SK-N-SH (cell line): ENCODE measurements at regions not wholly inside any gene's neighbourhood (a gene's known extent, or its start where the extent isn't known, plus 50 kb on each side); places are given as distances from the start of the nearest gene placed in this dataset.

Experiments
- CTCF ChIA-PET: fragments of 300-600, 350-600 bp; formaldehyde crosslinking; extraction: SDS; loops from one replicate; lab custom pipeline; 2021; lab: Yijun Ruan, JAX
- POLR2A ChIA-PET: fragments of 350-600 bp; sonication (Branson Sonifier 250); formaldehyde crosslinking; extraction: SDS; loops from one replicate; lab custom pipeline; 2020; ENCODE audit warnings: antibody characterized with exemption, inconsistent platforms; lab: Yijun Ruan, JAX
- DNase-seq: peaks from one replicate; pipeline ENCODE4 v3.0.0; 2012
- H2AFZ ChIP-seq: fragments of 200-600 bp; sonication (generic); 2 replicates; pipeline ENCODE4 v1.8.1; 2016; ENCODE audit warnings: antibody characterized with exemption, mild to moderate bottlenecking, low read depth
- H3F3A ChIP-seq: fragments of 200-600 bp; sonication (generic); replicated peaks from 2 replicates; pipeline ENCODE3; 2016; ENCODE audit warnings: antibody characterized with exemption, mild to moderate bottlenecking; ENCODE audit not compliant: insufficient read depth
- H3K27ac ChIP-seq, 2 experiments: fragments of 200-500 bp in 1 of 2; fragments of 200-600 bp in 1 of 2; sonication (Bioruptor generic) in 1 of 2; sonication (generic), shearing (Covaris generic) in 1 of 2; 2 replicates each; pipeline versions ENCODE4 v1.5.1 to v1.6.1; 2014 to 2016; ENCODE audit warnings: low read depth in 2 of 2, inconsistent platforms in 1 of 2, low read length in 1 of 2, mild to moderate bottlenecking in 1 of 2, mixed read lengths in 1 of 2
- H3K27me3 ChIP-seq: fragments of 200-600 bp; sonication (generic), shearing (Covaris generic); 2 replicates; pipeline ENCODE4 v1.6.1; 2016; ENCODE audit warnings: mixed run types; ENCODE audit not compliant: insufficient read depth
- H3K36me3 ChIP-seq, 2 experiments: fragments of 200-500 bp in 1 of 2; fragments of 200-600 bp in 1 of 2; sonication (Bioruptor generic) in 1 of 2; sonication (generic) in 1 of 2; replicated peaks in 1 of 2; 2 replicates each; pipeline versions ENCODE3 to v1.5.1; 2014 to 2016; ENCODE audit warnings: low read length in 1 of 2, mild to moderate bottlenecking in 1 of 2; ENCODE audit not compliant: insufficient read depth in 2 of 2, control insufficient read depth in 1 of 2
- H3K4me1 ChIP-seq, 2 experiments: fragments of 200-500 bp in 1 of 2; fragments of 200-600 bp in 1 of 2; sonication (Bioruptor generic) in 1 of 2; sonication (generic), shearing (Covaris generic) in 1 of 2; 2 replicates each; pipeline versions ENCODE4 v1.5.1 to v1.6.1; 2014 to 2016; ENCODE audit warnings: low read depth in 1 of 2, low read length in 1 of 2, mixed run types in 1 of 2; ENCODE audit not compliant: insufficient read depth in 2 of 2, control insufficient read depth in 1 of 2
- H3K4me2 ChIP-seq: fragments of 200-600 bp; sonication (generic), shearing (Covaris generic); 2 replicates; pipeline ENCODE4 v1.6.1; 2017; ENCODE audit warnings: mixed run types
- H3K4me3 ChIP-seq, 2 experiments: fragments of 200-500 bp in 1 of 2; fragments of 200-600 bp in 1 of 2; sonication (Bioruptor generic) in 1 of 2; sonication (generic), shearing (Covaris generic) in 1 of 2; 2 replicates each; pipeline versions ENCODE4 v1.5.1 to v1.8.1; 2014 to 2016; ENCODE audit warnings: low read depth in 2 of 2, inconsistent platforms in 1 of 2, low read length in 1 of 2, mild to moderate bottlenecking in 1 of 2, mixed read lengths in 1 of 2, moderate library complexity in 1 of 2
- H3K79me2 ChIP-seq: fragments of 200-600 bp; sonication (generic); 2 replicates; pipeline ENCODE4 v1.8.1; 2017; ENCODE audit warnings: mild to moderate bottlenecking; ENCODE audit not compliant: insufficient read depth
- H3K9ac ChIP-seq: fragments of 200-600 bp; sonication (generic); 2 replicates; pipeline ENCODE4 v1.6.1; 2017; ENCODE audit warnings: mixed run types
- H3K9me2 ChIP-seq: fragments of 200-600 bp; sonication (generic); 2 replicates; pipeline ENCODE4 v1.6.1; 2017; ENCODE audit warnings: mixed run types
- H3K9me3 ChIP-seq: fragments of 200-600 bp; sonication (generic); 2 replicates; pipeline ENCODE4 v1.6.1; 2017; ENCODE audit warnings: mixed run types, mild to moderate bottlenecking, moderate library complexity
- H4K20me1 ChIP-seq: fragments of 200-600 bp; sonication (generic); 2 replicates; pipeline ENCODE4 v1.6.1; 2017; ENCODE audit warnings: mild to moderate bottlenecking, mixed run types; ENCODE audit not compliant: insufficient read depth
- CHD2 ChIP-seq: fragments of 150-350 bp; IDR thresholded peaks from 2 replicates; pipeline ENCODE4 v1.6.1; 2018; ENCODE audit warnings: low read length; ENCODE audit not compliant: partially characterized antibody
- ELF1 ChIP-seq: IDR thresholded peaks from 2 replicates; pipeline ENCODE4 v1.4.0; 2012
- EP300 ChIP-seq, 2 experiments: IDR thresholded peaks; 2 replicates each; pipeline versions ENCODE4 v1.4.0 to v1.6.1; 2012; ENCODE audit warnings: borderline replicate concordance in 1 of 2, low read depth in 1 of 2, low read length in 1 of 2
- EZH2phosphoT487 ChIP-seq: fragments of 200-600 bp; sonication (generic); IDR thresholded peaks from 2 replicates; pipeline ENCODE4 v1.6.1; 2017; ENCODE audit warnings: low read depth, mixed run types, mild to moderate bottlenecking, antibody characterized with exemption, moderate library complexity, borderline replicate concordance
- FOXM1 ChIP-seq: IDR thresholded peaks from 2 replicates; pipeline ENCODE4 v1.4.0; 2012; ENCODE audit warnings: low read depth, mild to moderate bottlenecking
- JUND ChIP-seq: IDR thresholded peaks from 2 replicates; pipeline ENCODE4 v1.4.0; 2012
- NFIC ChIP-seq: IDR thresholded peaks from 2 replicates; pipeline ENCODE4 v1.4.0; 2012; ENCODE audit warnings: borderline replicate concordance
- NRF1 ChIP-seq: IDR thresholded peaks from 2 replicates; pipeline ENCODE4 v1.6.1; 2012; ENCODE audit warnings: low read depth, mild to moderate bottlenecking, low read length
- RFX5 ChIP-seq: IDR thresholded peaks from 2 replicates; pipeline ENCODE4 v1.6.1; 2012; ENCODE audit warnings: mild to moderate bottlenecking, improper control_type of control experiment, low read length
- SIN3A ChIP-seq: IDR thresholded peaks from 2 replicates; pipeline ENCODE4 v1.6.1; 2012; ENCODE audit warnings: low read depth, mild to moderate bottlenecking, low read length, moderate library complexity, borderline replicate concordance
- SMC3 ChIP-seq: IDR thresholded peaks from 2 replicates; pipeline ENCODE4 v1.6.1; 2012; ENCODE audit warnings: low read depth, low read length, improper control_type of control experiment
- TEAD4 ChIP-seq: IDR thresholded peaks from 2 replicates; pipeline ENCODE4 v1.4.0; 2012; ENCODE audit warnings: mild to moderate bottlenecking, borderline replicate concordance; ENCODE audit not compliant: insufficient read depth
- YY1 ChIP-seq: IDR thresholded peaks from 2 replicates; pipeline ENCODE4 v1.4.0; 2012; ENCODE audit warnings: low read depth, mild to moderate bottlenecking
- WGBS: methylation state at CpG from one replicate; pipeline ENCODE4 v1.1.6; 2017; ENCODE audit warnings: low lambda C conversion rate; 5-methylcytosine and 5-hydroxymethylcytosine counted together
- TF ChIP-seq, protein P1 (sequence below): IDR thresholded peaks from 2 replicates; pipeline ENCODE4 v1.4.0; 2012; ENCODE audit warnings: low read depth, borderline replicate concordance
- TF ChIP-seq, protein P2 (sequence below): fragments of 150-350 bp; IDR thresholded peaks from 2 replicates; pipeline ENCODE4 v1.6.1; 2016; ENCODE audit warnings: mild to moderate bottlenecking, low read depth, low read length
- TF ChIP-seq, protein P3 (sequence below): IDR thresholded peaks from 2 replicates; pipeline ENCODE4 v1.4.0; 2012; ENCODE audit warnings: low read depth, borderline replicate concordance

DNA sequence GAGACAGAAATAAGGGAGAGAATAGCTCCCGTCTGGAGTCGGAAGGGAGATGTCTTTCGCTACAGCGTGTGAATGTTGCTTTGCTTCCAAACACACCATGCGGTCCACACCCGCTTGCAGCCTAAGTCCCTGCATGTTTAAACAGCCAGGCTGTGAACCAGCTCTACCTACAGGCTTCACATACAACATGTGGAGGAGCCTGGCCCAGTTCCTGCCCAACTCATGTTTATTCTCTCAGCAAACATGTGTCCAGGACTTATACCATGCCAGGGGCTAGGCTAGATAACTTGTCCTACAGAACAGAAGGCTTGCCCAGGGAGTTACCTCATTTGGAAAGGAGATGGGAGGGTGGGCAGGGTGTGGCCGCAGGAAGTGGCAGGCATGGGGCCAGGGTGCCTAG is 181.5 kb downstream of the FOXO1 start (continued):
- TF ChIP-seq, protein P1, sequence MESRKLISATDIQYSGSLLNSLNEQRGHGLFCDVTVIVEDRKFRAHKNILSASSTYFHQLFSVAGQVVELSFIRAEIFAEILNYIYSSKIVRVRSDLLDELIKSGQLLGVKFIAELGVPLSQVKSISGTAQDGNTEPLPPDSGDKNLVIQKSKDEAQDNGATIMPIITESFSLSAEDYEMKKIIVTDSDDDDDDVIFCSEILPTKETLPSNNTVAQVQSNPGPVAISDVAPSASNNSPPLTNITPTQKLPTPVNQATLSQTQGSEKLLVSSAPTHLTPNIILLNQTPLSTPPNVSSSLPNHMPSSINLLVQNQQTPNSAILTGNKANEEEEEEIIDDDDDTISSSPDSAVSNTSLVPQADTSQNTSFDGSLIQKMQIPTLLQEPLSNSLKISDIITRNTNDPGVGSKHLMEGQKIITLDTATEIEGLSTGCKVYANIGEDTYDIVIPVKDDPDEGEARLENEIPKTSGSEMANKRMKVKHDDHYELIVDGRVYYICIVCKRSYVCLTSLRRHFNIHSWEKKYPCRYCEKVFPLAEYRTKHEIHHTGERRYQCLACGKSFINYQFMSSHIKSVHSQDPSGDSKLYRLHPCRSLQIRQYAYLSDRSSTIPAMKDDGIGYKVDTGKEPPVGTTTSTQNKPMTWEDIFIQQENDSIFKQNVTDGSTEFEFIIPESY: no peak
- TF ChIP-seq, protein P2, sequence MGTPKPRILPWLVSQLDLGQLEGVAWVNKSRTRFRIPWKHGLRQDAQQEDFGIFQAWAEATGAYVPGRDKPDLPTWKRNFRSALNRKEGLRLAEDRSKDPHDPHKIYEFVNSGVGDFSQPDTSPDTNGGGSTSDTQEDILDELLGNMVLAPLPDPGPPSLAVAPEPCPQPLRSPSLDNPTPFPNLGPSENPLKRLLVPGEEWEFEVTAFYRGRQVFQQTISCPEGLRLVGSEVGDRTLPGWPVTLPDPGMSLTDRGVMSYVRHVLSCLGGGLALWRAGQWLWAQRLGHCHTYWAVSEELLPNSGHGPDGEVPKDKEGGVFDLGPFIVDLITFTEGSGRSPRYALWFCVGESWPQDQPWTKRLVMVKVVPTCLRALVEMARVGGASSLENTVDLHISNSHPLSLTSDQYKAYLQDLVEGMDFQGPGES: no peak

DNA sequence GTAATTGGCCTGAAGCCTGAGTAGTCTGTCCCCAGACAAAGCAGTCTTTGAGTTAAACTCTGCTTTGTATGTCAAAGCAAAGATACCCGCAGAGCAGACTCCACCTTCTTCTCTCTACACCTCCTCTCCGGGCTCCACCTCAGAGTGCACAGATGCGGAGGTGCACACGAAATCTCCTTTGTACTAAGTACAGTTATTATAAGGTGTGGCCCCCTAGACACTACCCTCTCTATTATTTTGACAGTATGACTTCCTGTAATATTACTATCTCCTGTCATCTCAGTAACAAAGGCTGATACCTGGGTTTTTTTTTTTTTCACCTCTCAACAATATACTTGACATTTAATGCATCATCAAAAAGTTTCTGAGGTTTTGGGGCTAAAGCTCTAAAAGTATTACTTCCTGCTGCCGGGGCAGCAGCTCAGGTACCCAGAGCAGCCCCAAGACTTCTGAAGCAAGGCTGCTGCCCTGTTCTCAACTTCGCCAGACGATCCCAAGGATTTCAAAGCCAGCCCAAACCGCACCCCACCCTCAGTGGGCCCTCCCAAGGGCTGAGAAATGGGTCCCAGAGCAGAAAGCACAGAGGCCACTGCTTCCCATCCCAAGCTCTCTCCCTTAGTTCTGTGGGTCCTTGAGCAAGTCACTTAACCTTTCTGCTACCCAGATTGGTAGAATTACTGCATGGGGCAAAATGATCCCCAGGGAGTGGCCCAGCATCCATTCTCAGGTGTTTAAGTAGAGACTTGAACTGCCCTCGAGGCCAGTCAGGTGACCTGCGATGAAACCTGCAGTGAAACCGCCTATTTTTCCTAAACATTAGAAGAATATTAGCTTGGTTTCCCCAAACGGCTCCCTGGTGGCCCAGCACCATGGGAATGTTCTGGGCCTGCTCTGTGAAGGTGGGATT is 180.6 kb downstream of the FOXO1 start:
- WGBS: 74% methylated on average over 12 of the region's 12 CpGs
- Histone ChIP-seq H3K9me3 (no peaks in the 10 kb centered on the region), H3K36me3 (no peaks in the 10 kb centered on the region), H3K9ac (no peak overlapping the region), H3K27ac (no peak overlapping the region), H4K20me1 (no peaks in the 10 kb centered on the region), H2AFZ (no peak overlapping the region), H3K9me2 (no peaks in the 10 kb centered on the region), H3K79me2 (no peaks in the 10 kb centered on the region), H3K4me2 (no peak overlapping the region), H3K4me1 (peaks cover 0 to 7% of the 10 kb centered on the region in 2 experiments; a peak in 1 of 4 replicates), H3K4me3 (no peak overlapping the region), H3F3A (no peaks in the 10 kb centered on the region), H3K27me3 (no peaks in the 10 kb centered on the region)
- no peak for TF ChIP-seq SIN3A
- no peak for TF ChIP-seq EP300 (IDR thresholded peaks at IDR 0.05; ENCODE audit: borderline replicate concordance in 1 of 2, low read depth in 1 of 2, low read length in 1 of 2)
- TF ChIP-seq CHD2: no peak
- CTCF ChIA-PET: no interaction called here
- POLR2A ChIA-PET: no interaction called here
- DNase-seq: no peak

DNA sequence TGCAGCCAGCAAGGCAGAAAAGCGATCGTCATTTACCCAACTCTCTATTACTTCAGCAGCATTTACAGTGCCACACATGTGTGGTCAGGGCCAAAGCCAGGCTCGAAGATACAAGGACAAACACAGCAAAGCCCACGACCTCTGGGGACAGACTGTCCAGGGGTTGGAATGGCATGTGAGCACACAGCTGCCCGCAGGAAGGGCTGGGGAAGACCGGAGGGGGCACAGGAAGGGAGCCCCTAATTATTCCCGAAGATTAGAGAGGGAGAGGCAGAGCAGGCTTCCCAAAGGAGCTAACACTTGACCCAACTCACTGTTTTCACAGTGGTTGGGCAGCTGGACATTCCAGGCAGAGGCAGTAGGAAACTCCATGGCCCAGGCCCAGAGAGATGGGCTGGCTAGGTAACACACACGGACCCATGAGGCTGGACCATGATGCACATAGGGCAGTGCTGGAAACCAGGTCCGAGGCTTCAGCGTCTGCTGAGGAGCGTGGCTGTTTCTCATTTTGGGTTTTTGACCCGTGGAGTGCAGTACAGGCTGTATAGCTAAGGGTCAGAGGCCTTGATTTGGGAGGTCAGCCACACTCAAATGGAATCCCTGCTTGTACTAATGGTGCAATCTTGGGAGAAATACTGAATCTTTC is 179.8 kb downstream of the FOXO1 start:
- H3K4me3 ChIP-seq: no peak overlapping the region
- POLR2A ChIA-PET: no interaction called here
- no peak overlapping the region for H3K4me2 ChIP-seq
- CTCF ChIA-PET: interaction anchor here (2.2 kb wide), 1 partner anchor 13 kb away, joined by 4 read pairs; no protein-coding TSS in a partner anchor
- peaks cover 0 to 7% of the 10 kb centered on the region in 2 experiments; a peak in 1 of 4 replicates for H3K4me1 ChIP-seq
- DNase-seq: no peak
- H3K9me2 ChIP-seq: no peaks in the 10 kb centered on the region
- H3K27ac ChIP-seq: no peak overlapping the region
- H3K9me3 ChIP-seq: no peaks in the 10 kb centered on the region
- no peaks in the 10 kb centered on the region for H3K27me3 ChIP-seq
- no peaks in the 10 kb centered on the region for H3K36me3 ChIP-seq
- no peak overlapping the region for H3K9ac ChIP-seq
- no peak overlapping the region for H2AFZ ChIP-seq
- no peaks in the 10 kb centered on the region for H3F3A ChIP-seq
- WGBS: 70% methylated on average over 12 of the region's 12 CpGs
- no peaks in the 10 kb centered on the region for H3K79me2 ChIP-seq
- no peaks in the 10 kb centered on the region for H4K20me1 ChIP-seq
- TF ChIP-seq FOXM1: no peak
- TF ChIP-seq, protein P3, sequence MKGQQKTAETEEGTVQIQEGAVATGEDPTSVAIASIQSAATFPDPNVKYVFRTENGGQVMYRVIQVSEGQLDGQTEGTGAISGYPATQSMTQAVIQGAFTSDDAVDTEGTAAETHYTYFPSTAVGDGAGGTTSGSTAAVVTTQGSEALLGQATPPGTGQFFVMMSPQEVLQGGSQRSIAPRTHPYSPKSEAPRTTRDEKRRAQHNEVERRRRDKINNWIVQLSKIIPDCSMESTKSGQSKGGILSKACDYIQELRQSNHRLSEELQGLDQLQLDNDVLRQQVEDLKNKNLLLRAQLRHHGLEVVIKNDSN: no peak
- TF ChIP-seq, protein P1: no peak
- no peak for TF ChIP-seq ELF1
- TF ChIP-seq NRF1: no peak
- no peak for TF ChIP-seq EZH2phosphoT487
- no peak for TF ChIP-seq SMC3
- no peak for TF ChIP-seq NFIC
- TF ChIP-seq TEAD4: no peak
- TF ChIP-seq CHD2: no peak
- no peak for TF ChIP-seq YY1
- TF ChIP-seq RFX5: no peak
- no peak for TF ChIP-seq JUND
- no peak for TF ChIP-seq SIN3A
